NCI-H526 (cell line): ENCODE measurements at regions not wholly inside any gene's neighbourhood (a gene's known extent, or its start where the extent isn't known, plus 50 kb on each side); places are given as distances from the start of the nearest gene placed in this dataset.

ENCODE experiments used
- DNase-seq, 2 experiments: peaks; one replicate each; lab custom pipeline; 2025; lab: John Stamatoyannopoulos, UW

DNA sequence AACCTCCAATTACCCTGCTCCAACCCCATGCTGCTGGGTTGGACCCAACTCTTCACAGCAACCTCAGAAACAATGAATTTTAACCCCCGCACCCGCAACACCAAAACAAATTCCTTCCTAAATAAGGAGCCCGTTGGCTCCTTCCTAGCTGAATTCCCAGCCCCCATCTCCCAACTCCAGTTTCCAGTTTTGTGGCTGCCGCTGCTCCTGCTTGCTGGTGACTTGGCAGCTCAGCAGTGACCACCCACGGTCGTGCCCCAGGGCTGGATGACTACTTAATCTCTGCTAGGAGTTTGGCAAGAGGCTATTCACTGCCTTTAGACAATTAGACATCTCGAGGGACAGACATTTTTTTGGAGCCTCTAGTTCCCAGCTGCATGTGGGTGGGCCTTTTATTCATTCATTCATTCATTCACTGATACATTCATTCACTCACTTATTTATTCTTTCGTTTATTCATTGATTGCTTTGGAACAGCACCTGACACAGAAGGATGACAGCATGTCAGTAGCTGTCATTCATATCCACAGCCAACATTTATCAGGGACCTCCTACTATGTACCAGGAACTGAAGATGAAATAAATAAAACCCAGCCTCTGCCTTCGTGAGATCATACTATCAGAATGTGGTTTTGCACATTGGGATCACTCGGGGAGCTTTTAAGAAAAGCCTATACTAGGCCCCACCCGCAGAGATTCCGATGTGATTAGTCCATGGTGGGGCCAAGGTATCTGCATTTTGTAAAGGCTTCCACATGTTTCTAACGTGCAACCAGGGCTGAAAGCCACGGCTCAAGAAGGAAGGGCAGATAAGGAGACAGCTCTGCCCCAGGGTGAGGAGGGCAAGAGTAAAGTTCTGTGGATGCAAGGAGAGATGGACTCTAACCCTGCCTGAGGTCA is 256.5 kb downstream of the SHQ1 start:
- no peak for DNase-seq

- no peak for DNase-seq
Observed at GRCh38 chr3:72590732-72591221, 257.5 kb downstream of the SHQ1 start.

- DNase-seq, result no peak
Observed at GRCh38 chr3:72587282-72587681, 261.0 kb downstream of the SHQ1 start.

DNA sequence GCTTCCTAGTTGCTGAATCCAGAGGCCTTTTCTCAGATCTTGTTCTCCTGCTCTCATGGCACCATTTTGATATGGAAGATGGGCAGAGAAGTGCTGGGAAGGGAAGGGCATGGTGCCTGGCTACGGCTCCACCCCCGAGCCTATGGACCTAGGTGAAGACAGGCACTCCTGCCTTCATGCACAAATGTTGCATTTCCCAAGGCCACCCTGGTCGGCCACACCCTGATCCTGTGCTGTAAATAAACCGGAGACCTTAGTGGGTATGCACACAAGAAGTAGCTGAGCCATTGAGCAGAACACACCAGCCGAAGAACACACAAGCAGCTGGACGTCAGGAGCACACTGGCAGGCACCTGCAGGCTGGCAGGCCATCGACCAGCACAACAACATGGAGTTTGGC is 261.6 kb downstream of the SHQ1 start:
- no peak for DNase-seq

GRCh38 chr3:72585966-72586365 is 262.3 kb downstream of the SHQ1 start:
- DNase-seq, result no peak

- no peak for DNase-seq
Observed at GRCh38 chr3:72584262-72584661, 264.0 kb downstream of the SHQ1 start.

- no peak for DNase-seq
Observed at GRCh38 chr3:72582963-72583362, 265.3 kb downstream of the SHQ1 start.

GRCh38 chr3:72582211-72582878 is 265.9 kb downstream of the SHQ1 start:
- DNase-seq, result no peak

DNA sequence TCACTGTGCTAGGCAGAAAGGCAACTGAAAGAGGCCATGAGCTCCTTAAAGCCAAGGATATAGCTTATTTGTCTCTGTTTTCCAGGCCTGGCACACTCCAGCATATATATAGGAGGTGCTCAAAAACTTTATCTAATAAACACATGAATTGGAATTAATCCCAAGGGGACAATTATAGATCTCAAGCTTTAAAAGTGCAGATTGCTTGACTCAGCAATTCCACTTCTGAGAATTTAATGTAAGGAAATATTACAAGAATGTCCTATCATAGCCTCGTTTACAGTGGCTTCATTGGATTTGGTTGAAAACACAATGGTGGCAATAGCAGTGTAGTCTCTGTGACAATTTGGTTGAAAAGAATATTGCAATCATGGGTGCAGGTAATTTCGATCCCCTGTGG is 267.3 kb downstream of the SHQ1 start:
- no peak for DNase-seq

DNA sequence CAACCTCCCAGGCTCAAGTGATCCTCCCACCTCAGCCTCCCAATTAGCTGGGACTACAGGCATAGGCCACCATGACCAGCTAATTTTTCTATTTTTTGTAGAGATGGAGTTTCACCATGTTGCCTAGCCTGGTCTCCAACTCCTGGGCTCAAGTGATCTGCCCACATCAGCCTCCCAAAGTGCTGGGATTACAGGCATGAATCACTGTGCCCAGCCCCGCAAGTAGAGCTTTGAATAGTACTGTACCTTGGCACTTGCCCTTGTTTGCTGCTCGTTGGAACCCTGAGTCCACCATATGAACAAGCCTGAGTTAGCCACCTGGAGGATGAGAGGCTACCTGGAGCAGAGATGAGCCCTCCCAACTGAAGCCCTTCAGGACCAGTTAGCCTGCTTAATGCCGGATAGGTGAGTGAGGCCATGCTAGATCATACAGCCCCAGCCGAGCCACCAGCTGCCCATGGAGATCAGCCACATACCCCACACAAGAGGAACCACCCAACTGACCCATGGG is 267.9 kb downstream of the SHQ1 start:
- no peak for DNase-seq

DNA sequence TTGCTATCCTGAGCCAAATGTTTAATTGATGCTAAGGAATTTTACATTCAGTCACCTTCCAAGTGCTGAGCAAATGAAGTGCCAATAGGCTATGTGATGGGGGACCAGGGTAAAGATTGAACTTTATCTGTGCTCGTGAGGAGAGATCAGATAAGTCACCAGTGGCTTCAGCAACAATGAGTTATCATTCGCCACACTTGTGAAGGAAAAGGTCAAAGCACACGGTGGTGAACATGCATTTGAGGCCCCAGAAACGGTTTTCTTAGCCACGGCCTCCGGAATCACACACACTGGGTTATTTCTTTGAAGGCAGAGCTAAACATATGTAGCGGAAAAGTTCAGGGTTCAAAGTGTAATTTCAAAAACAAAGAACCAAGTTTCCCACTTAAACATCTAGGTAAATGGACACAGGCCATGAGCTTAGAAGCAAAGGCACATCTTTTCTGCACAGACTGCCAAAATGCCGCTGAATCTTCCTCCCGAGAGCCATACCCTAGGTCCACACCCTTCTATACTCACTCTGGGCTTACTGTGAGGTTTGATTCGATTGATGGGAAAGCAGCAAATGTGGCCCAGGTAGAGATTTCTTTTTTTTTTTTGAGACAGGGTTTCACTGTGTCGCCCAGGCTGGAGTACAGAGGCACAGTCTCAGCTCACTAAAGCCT is 268.5 kb downstream of the SHQ1 start:
- no peak for DNase-seq

GRCh38 chr3:72579191-72579580 is 269.1 kb downstream of the SHQ1 start:
- DNase-seq, result no peak

GRCh38 chr3:72577190-72577589 is 271.1 kb downstream of the SHQ1 start:
- DNase-seq, result no peak

DNA sequence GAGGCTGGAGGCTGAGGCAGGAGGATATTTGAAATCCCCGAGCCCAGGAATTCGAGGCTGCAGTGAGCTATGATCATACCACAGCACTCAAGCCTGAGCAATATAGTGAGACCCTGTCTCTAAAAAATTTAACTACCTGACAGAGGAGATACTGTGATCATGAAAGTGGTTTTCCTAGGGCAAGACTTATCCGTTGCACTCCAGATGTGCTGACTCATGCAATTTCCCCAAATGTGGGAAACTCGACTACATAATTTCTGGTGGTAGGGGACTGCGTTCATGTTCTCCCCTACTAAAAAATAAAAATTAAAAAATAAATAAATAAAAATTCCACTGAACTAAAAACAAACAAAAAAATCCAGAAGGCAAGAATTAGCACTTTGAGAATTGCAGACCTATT is 271.7 kb downstream of the SHQ1 start:
- DNase-seq, result no peak

DNA sequence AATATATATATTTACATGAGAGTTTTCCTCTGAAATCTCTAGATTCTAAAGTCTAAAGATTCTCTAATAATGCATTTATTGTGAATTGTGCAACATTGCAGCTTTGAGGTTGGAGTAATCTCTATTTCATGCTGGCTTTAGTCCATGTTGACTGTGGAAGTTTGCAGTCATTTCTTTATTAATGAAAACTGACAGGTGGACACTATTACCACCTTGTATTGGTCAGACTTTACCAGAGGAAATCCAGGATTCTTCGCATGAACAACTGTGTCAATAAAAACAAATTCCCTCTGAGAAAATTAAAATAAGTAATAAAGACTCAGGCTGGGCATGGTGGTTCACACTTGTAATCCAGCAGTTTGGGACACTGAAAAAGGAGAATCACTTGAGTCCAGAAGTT is 274.1 kb downstream of the SHQ1 start:
- DNase-seq, result no peak

- DNase-seq, result no peak
Observed at GRCh38 chr3:72573051-72573450, 275.2 kb downstream of the SHQ1 start.

DNA sequence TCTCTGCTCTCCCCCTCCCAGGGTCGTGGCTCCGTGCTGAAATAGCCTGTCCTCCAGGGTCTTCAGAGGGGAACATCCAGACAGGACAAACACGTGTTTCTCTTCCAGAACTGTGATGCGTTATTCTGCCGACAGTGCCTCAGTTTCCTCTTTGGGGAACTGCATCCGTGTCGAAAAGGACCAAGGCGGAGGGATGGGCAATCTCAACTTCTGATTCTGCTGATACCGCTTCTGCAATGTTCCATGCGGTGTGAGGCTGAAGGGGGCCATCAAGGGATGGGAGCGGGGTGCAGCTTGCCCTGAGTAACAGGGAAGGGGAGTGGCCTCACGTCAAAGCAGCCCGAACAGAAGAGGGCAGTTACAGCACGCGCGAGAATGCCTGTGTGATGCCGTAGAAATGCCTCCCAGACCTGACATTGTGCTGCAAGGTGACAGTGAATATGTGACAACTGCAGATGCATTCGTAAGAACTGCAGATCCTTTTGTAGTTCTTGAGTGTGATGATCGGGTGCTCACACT is 275.7 kb downstream of the SHQ1 start:
- DNase-seq, result no peak

GRCh38 chr3:72571638-72572114 is 276.6 kb downstream of the SHQ1 start:
- no peak for DNase-seq

DNA sequence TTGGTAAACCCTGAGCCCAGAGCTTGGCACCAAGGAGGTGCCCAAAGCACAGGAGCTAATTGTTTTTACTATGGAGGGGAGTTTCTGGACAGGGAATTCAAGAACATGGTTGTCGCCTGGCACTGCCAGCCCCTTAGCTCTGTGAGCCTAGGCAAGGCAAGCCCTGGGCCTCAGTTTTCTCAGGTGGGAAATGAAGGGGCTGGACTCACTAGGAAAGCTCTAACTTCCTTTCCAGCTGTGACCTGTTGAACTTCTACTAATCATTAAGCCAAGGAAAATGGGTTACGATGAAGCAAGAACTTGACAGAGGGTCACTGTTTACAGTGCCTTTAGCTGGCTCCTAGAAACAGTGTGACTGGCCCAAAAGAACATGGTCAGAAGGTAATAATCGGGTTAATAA is 277.2 kb downstream of the SHQ1 start:
- DNase-seq, result no peak

DNA sequence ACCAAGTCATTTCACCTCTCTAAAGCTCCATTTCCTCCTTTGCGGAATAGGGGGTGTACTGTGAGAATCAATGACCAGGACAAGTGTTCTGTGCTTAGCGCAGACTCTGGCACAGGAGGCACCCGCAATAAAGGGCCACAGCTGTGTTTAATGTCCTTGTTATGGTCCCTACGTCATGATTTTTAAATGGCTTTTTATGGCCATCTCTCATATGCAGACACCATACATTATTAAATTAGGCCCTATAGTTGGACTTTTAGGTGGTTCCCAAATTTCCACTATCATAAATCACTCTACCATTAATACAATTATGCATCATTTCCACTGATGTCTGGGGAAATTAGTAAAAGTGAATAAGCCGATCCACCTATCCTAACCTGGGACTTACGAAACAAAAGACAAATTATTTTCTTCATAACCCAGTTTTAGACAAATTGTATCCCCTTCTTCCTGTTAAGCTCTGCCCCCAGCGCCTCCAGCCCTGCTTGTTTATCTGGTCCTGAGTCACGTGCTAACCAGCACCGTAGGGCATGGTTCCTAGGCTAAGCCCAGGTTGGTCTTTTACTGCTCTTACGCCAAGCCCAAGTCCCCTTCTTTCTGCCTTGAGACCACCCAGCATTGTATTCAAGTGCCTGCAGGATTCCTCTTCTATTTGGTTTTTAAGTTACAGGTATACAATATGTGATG is 278.3 kb downstream of the SHQ1 start:
- DNase-seq, result no peak

GRCh38 chr3:72568083-72568482 is 280.2 kb downstream of the SHQ1 start:
- no peak for DNase-seq

GRCh38 chr3:72567474-72567873 is 280.8 kb downstream of the SHQ1 start:
- DNase-seq, result no peak
